HCT116 (cell line): ENCODE measurements at regions not wholly inside any gene's neighbourhood (a gene's known extent, or its start where the extent isn't known, plus 50 kb on each side); places are given as distances from the start of the nearest gene placed in this dataset.
A peak's percentile ranks its signal among the peaks of the same experiment; 100 is the strongest.

Source experiments
- ATAC-seq: fragments of 200-7000 bp; cut with Tn5 transposase; 2 replicates; pipeline ENCODE4 v1.9.1; 2020; ENCODE audit warnings: mild to moderate bottlenecking, moderate library complexity
- BruUV-seq: library from RNA; stranded (reverse); fragments of 400-500 nt; replicated peaks from 2 replicates; lab custom pipeline; 2021; lab: Mats Ljungman, UMichigan
- CTCF ChIA-PET: fragments of 300-600 bp; sonication (Branson Sonifier 250); formaldehyde crosslinking; loops from one replicate; lab custom pipeline; 2021; ENCODE audit warnings: antibody characterized with exemption; lab: Charles Lee
- POLR2A ChIA-PET: fragments of 300-600, 350-600 bp; sonication (Branson Sonifier 250); formaldehyde crosslinking; loops from one replicate; lab custom pipeline; 2021; ENCODE audit warnings: antibody characterized with exemption; lab: Charles Lee
- RAD21 ChIA-PET, 2 experiments: fragments of 300-600 bp; sonication (Branson Sonifier 250); formaldehyde crosslinking; loops; one replicate each; lab custom pipeline; 2023; ENCODE audit warnings: low total read pairs in 2 of 2; ENCODE audit not compliant: uncharacterized antibody in 2 of 2, unreplicated experiment in 2 of 2, low non-redundant PET in 1 of 2; lab: Charles Lee
- DNase-seq: peaks from one replicate; pipeline ENCODE4 v3.0.0-alpha.2; 2010; ENCODE audit warnings: low read depth, low spot score
- H2AFZ ChIP-seq: fragments of 200-600 bp; shearing (Covaris generic), sonication (generic); 2 replicates; pipeline ENCODE4 v1.6.1; 2017; ENCODE audit warnings: low read depth, mixed run types, mixed read lengths, antibody characterized with exemption, low read length; ENCODE audit not compliant: poor library complexity, severe bottlenecking
- H3K27ac ChIP-seq: 2 replicates; pipeline ENCODE4 v1.5.1; 2012; ENCODE audit warnings: low read depth, low read length
- H3K27me3 ChIP-seq: fragments of 200-600 bp; sonication (generic); 2 replicates; pipeline ENCODE4 v1.6.1; 2016; ENCODE audit warnings: mixed run types, low read length, mixed read lengths; ENCODE audit not compliant: insufficient read depth
- H3K36me3 ChIP-seq, 2 experiments: fragments of 200-500 bp in 1 of 2; fragments of 200-600 bp in 1 of 2; sonication (Bioruptor generic) in 1 of 2; sonication (generic) in 1 of 2; 2 replicates each; pipeline versions ENCODE4 v1.5.1 to v1.6.1; 2014 to 2016; ENCODE audit warnings: low read length in 2 of 2, inconsistent platforms in 1 of 2, mixed read lengths in 1 of 2, mixed run types in 1 of 2; ENCODE audit not compliant: insufficient read depth in 2 of 2, control insufficient read depth in 1 of 2
- H3K4me1 ChIP-seq, 2 experiments: fragments of 200-600 bp in 1 of 2; sonication (generic) in 1 of 2; 2 replicates each; pipeline versions ENCODE4 v1.5.1 to v1.6.1; 2012 to 2017; ENCODE audit warnings: low read length in 2 of 2, inconsistent platforms in 1 of 2, mild to moderate bottlenecking in 1 of 2, mixed read lengths in 1 of 2, mixed run types in 1 of 2, moderate library complexity in 1 of 2; ENCODE audit not compliant: insufficient read depth in 2 of 2, control insufficient read depth in 1 of 2
- H3K4me2 ChIP-seq: fragments of 200-600 bp; sonication (generic); 2 replicates; pipeline ENCODE4 v1.6.1; 2017; ENCODE audit warnings: mixed run types, low read length, mixed read lengths
- H3K4me3 ChIP-seq, 2 experiments: fragments of 200-600 bp in 1 of 2; sonication (generic) in 1 of 2; replicated peaks in 1 of 2; 2 replicates each; pipeline ENCODE4 v1.5.1; 2011 to 2016; ENCODE audit warnings: low read length in 2 of 2, control low read depth in 1 of 2, low read depth in 1 of 2, mild to moderate bottlenecking in 1 of 2, mixed read lengths in 1 of 2, mixed run types in 1 of 2
- H3K79me2 ChIP-seq: fragments of 200-600 bp; sonication (generic); 2 replicates; pipeline ENCODE4 v1.6.1; 2017; ENCODE audit warnings: mild to moderate bottlenecking, mixed run types, low read length, moderate library complexity, mixed read lengths; ENCODE audit not compliant: insufficient read depth
- H3K9ac ChIP-seq: fragments of 200-600 bp; sonication (generic); 2 replicates; pipeline ENCODE4 v1.6.1; 2016; ENCODE audit warnings: low read length, mixed read lengths
- H3K9me2 ChIP-seq: fragments of 200-600 bp; sonication (generic), shearing (Covaris generic); 2 replicates; pipeline ENCODE4 v1.6.1; 2017; ENCODE audit warnings: mixed run types, mild to moderate bottlenecking, moderate library complexity; ENCODE audit not compliant: insufficient read depth
- H3K9me3 ChIP-seq, 2 experiments: fragments of 200-500 bp in 1 of 2; fragments of 200-600 bp in 1 of 2; sonication (Bioruptor generic) in 1 of 2; sonication (generic) in 1 of 2; 2 replicates each; pipeline ENCODE4 v1.6.1; 2014 to 2017; ENCODE audit warnings: low read length in 2 of 2, mixed read lengths in 2 of 2, inconsistent platforms in 1 of 2, low read depth in 1 of 2, mild to moderate bottlenecking in 1 of 2, mixed run types in 1 of 2, moderate library complexity in 1 of 2; ENCODE audit not compliant: control insufficient read depth in 1 of 2, insufficient read depth in 1 of 2
- H4K20me1 ChIP-seq: fragments of 200-600 bp; sonication (generic), shearing (Covaris generic); 2 replicates; pipeline ENCODE4 v1.6.1; 2017; ENCODE audit warnings: mixed run types, mild to moderate bottlenecking, moderate library complexity; ENCODE audit not compliant: insufficient read depth
- CTCF ChIP-seq, 3 experiments: fragments of 200-600 bp in 1 of 3; sonication (generic) in 1 of 3; IDR thresholded peaks in 2 of 3; conservative IDR thresholded peaks in 1 of 3; 2 replicates each; pipeline ENCODE4 v1.5.1; 2012 to 2017; ENCODE audit warnings: low read depth in 2 of 3, low read length in 2 of 3, antibody characterized with exemption in 1 of 3, borderline replicate concordance in 1 of 3, control low read depth in 1 of 3, mild to moderate bottlenecking in 1 of 3, mixed read lengths in 1 of 3, mixed run types in 1 of 3, moderate library complexity in 1 of 3; ENCODE audit not compliant: insufficient read depth in 1 of 3
- EZH2 ChIP-seq: fragments of 200-600 bp; sonication (generic); IDR thresholded peaks from 2 replicates; pipeline ENCODE4 v1.6.1; 2017; ENCODE audit warnings: antibody characterized with exemption, mixed run types
- MAX ChIP-seq: IDR thresholded peaks from 2 replicates; pipeline ENCODE4 v1.6.1; 2012
- SRF ChIP-seq: IDR thresholded peaks from 2 replicates; pipeline ENCODE4 v1.6.1; 2012; ENCODE audit warnings: low read depth
- TCF7L2 ChIP-seq: IDR thresholded peaks from 2 replicates; pipeline ENCODE4 v1.7.0; 2011; ENCODE audit warnings: borderline replicate concordance, inconsistent platforms; ENCODE audit not compliant: insufficient read depth, insufficient read length; ENCODE audit errors: extremely low read depth
- intact Hi-C: fragments of 100-400 bp; cut with micrococcal nuclease; formaldehyde crosslinking; loops from 2 replicates; pipeline ENCODE4 v1.10.0; 2022
- TF ChIP-seq, protein P1 (sequence below): IDR thresholded peaks from 2 replicates; pipeline ENCODE4 v1.6.1; 2012; ENCODE audit warnings: low read depth

DNA sequence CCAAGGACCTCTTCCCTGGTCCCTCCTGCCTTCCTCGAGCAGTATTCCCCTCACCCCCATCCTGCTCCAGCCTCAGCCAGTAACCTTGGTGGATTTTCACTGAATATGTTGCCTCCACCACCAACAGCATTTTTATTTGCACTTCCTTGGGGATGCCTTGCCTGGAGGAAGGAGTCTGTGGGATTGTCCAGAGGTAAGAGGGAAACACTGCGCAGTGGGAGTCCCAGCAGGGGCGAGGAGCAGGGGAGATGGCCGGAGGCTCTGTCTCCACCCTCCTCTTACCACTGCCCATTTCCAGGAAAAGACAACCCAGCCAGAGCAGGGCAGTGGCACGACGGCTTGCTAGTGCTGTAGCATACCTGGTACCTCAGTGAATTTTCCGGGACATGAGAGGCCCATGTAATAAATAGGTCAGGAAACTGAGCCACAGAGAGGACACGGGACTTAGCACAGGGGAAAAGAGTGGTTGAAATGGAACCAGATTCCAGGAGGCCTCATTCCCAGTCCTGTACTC is 388.2 kb upstream of the PODXL start:
- ATAC-seq (no peak), DNase-seq (no peak)
- intact Hi-C loops = loop anchor here (1.0 to 2.0 kb wide), 4 partner anchors 104 to 636 kb away; no protein-coding TSS in a partner anchor
- POLR2A ChIA-PET = no interaction called here
- no peaks in the 10 kb centered on the region for H3K79me2 ChIP-seq
- H3K27ac ChIP-seq = no peak overlapping the region
- H3K4me1 ChIP-seq = peaks cover 0 to 10% of the 10 kb centered on the region in 2 experiments; a peak in 1 of 4 replicates
- no peak overlapping the region for H2AFZ ChIP-seq
- no peaks in the 10 kb centered on the region for H3K9me2 ChIP-seq
- H3K9me3 ChIP-seq = no peaks in the 10 kb centered on the region
- no peak overlapping the region for H3K9ac ChIP-seq
- H3K27me3 ChIP-seq = peaks cover 43% of the 10 kb centered on the region
- H4K20me1 ChIP-seq = no peaks in the 10 kb centered on the region
- RAD21 ChIA-PET = interaction anchor here in 1 of 2 experiments (1.2 kb wide), 1 partner anchor 307 kb away, joined by 3 read pairs; no protein-coding TSS in a partner anchor
- CTCF ChIA-PET = interaction anchor here (0.6 to 1.8 kb wide), 10 partner anchors 10 to 636 kb away, joined by 3 to 9 read pairs (median 5); no protein-coding TSS in a partner anchor
- no TSS peak for BruUV-seq
- peak overlapping the region; percentile 59; the same call in 1 of the 2 replicates for H3K4me2 ChIP-seq
- no peaks in the 10 kb centered on the region for H3K36me3 ChIP-seq
- no peak for TF ChIP-seq TCF7L2
- TF ChIP-seq, protein P1, sequence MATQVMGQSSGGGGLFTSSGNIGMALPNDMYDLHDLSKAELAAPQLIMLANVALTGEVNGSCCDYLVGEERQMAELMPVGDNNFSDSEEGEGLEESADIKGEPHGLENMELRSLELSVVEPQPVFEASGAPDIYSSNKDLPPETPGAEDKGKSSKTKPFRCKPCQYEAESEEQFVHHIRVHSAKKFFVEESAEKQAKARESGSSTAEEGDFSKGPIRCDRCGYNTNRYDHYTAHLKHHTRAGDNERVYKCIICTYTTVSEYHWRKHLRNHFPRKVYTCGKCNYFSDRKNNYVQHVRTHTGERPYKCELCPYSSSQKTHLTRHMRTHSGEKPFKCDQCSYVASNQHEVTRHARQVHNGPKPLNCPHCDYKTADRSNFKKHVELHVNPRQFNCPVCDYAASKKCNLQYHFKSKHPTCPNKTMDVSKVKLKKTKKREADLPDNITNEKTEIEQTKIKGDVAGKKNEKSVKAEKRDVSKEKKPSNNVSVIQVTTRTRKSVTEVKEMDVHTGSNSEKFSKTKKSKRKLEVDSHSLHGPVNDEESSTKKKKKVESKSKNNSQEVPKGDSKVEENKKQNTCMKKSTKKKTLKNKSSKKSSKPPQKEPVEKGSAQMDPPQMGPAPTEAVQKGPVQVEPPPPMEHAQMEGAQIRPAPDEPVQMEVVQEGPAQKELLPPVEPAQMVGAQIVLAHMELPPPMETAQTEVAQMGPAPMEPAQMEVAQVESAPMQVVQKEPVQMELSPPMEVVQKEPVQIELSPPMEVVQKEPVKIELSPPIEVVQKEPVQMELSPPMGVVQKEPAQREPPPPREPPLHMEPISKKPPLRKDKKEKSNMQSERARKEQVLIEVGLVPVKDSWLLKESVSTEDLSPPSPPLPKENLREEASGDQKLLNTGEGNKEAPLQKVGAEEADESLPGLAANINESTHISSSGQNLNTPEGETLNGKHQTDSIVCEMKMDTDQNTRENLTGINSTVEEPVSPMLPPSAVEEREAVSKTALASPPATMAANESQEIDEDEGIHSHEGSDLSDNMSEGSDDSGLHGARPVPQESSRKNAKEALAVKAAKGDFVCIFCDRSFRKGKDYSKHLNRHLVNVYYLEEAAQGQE = no peak
- TF ChIP-seq CTCF (IDR thresholded peaks at IDR 0.05 in 2 of 3, conservative IDR thresholded peaks at IDR 0.05 in 1 of 3; ENCODE audit: borderline replicate concordance in 1 of 3, insufficient read depth in 1 of 3, low read depth in 2 of 3, low read length in 2 of 3) = no peak
- TF ChIP-seq MAX = no peak
- TF ChIP-seq EZH2 = no peak
- no peak for TF ChIP-seq SRF
- H3K4me3 ChIP-seq = no peak overlapping the region
